T47D (cell line): ENCODE measurements at regions not wholly inside any gene's neighbourhood (a gene's known extent, or its start where the extent isn't known, plus 50 kb on each side); places are given as distances from the start of the nearest gene placed in this dataset.

Source experiments
- DNase-seq, 2 experiments: peaks; one replicate each; pipeline versions ENCODE4 v3.0.0 to v3.0.0-alpha.2; 2011 to 2012; ENCODE audit warnings: low read depth in 1 of 2, low spot score in 1 of 2
- JUND ChIP-seq: IDR thresholded peaks from 2 replicates; pipeline ENCODE4 v1.6.1; 2012; ENCODE audit warnings: low read depth
- in situ Hi-C: cut with HindIII; loops from 2 replicates; pipeline ENCODE4 v1.10.0; 2016; ENCODE audit warnings: low sequenced_read_pairs, low pct_unique_long_range_greater_than_20kb

GRCh38 chr13:73702419-73703071 is 431.7 kb downstream of the KLF12 start:
- in situ Hi-C loops = no loop called here
- DNase-seq = peak in 1 of 2 experiments; percentile 7
- no peak for TF ChIP-seq JUND

GRCh38 chr13:73701160-73701559 is 433.0 kb downstream of the KLF12 start:
- no peak for DNase-seq
- in situ Hi-C loops = no loop called here
- TF ChIP-seq JUND = no peak

- TF ChIP-seq JUND = no peak
- in situ Hi-C loops = no loop called here
Observed at GRCh38 chr13:73698859-73699258, 435.3 kb downstream of the KLF12 start.

GRCh38 chr13:73697166-73697565 is 437.0 kb downstream of the KLF12 start:
- in situ Hi-C loops = no loop called here
- DNase-seq = no peak
- TF ChIP-seq JUND = no peak

More at GRCh38 chr13:73698859-73699258, 435.3 kb downstream of the KLF12 start:
- DNase-seq = no peak

- in situ Hi-C loops = no loop called here
- TF ChIP-seq JUND = no peak
- no peak for DNase-seq
Observed at GRCh38 chr13:73696713-73697112, 437.5 kb downstream of the KLF12 start.

- in situ Hi-C loops = no loop called here
Observed at GRCh38 chr13:73696271-73696670, 437.9 kb downstream of the KLF12 start.

GRCh38 chr13:73695325-73695724 is 438.9 kb downstream of the KLF12 start:
- TF ChIP-seq JUND = no peak
- no peak for DNase-seq

More at GRCh38 chr13:73696271-73696670, 437.9 kb downstream of the KLF12 start:
- DNase-seq = no peak
- no peak for TF ChIP-seq JUND

GRCh38 chr13:73693215-73693614 is 441.0 kb downstream of the KLF12 start:
- in situ Hi-C loops = no loop called here
- no peak for TF ChIP-seq JUND

More at GRCh38 chr13:73695325-73695724, 438.9 kb downstream of the KLF12 start:
- in situ Hi-C loops = no loop called here

GRCh38 chr13:73691891-73692290 is 442.3 kb downstream of the KLF12 start:
- TF ChIP-seq JUND = no peak
- in situ Hi-C loops = no loop called here
- no peak for DNase-seq

More at GRCh38 chr13:73693215-73693614, 441.0 kb downstream of the KLF12 start:
- DNase-seq = no peak

GRCh38 chr13:73687929-73688328 is 446.3 kb downstream of the KLF12 start:
- DNase-seq = no peak
- in situ Hi-C loops = no loop called here

GRCh38 chr13:73687087-73687486 is 447.1 kb downstream of the KLF12 start:
- in situ Hi-C loops = no loop called here
- no peak for DNase-seq
- no peak for TF ChIP-seq JUND

More at GRCh38 chr13:73687929-73688328, 446.3 kb downstream of the KLF12 start:
- no peak for TF ChIP-seq JUND

GRCh38 chr13:73684750-73685149 is 449.5 kb downstream of the KLF12 start:
- in situ Hi-C loops = no loop called here
- DNase-seq = no peak
- no peak for TF ChIP-seq JUND

GRCh38 chr13:73684286-73684685 is 449.9 kb downstream of the KLF12 start:
- peak in 1 of 2 experiments; percentile 65 for DNase-seq
- no peak for TF ChIP-seq JUND
- in situ Hi-C loops = no loop called here

GRCh38 chr13:73683746-73684145 is 450.5 kb downstream of the KLF12 start:
- in situ Hi-C loops = no loop called here
- no peak for TF ChIP-seq JUND
- DNase-seq = no peak
